GM12878 (cell line): ENCODE measurements at regions not wholly inside any gene's neighbourhood (a gene's known extent, or its start where the extent isn't known, plus 50 kb on each side); places are given as distances from the start of the nearest gene placed in this dataset.
A peak's percentile ranks its signal among the peaks of the same experiment; 100 is the strongest.

ENCODE experiments used
- ATAC-seq: fragments of 200-7000 bp; cut with Tn5 transposase; 3 replicates; pipeline ENCODE4 v1.9.1; 2020; ENCODE audit warnings: mild to moderate bottlenecking, moderate library complexity
- BruUV-seq: library from RNA; stranded (reverse); fragments of 400-500 nt; replicated peaks from 2 replicates; lab custom pipeline; 2021; lab: Mats Ljungman, UMichigan
- CTCF ChIA-PET: fragments of 300-600 bp; sonication (Branson Sonifier 250); formaldehyde crosslinking; extraction: SDS; loops from one replicate; lab custom pipeline; 2021; ENCODE audit warnings: inconsistent platforms; lab: Yijun Ruan, JAX
- POLR2A ChIA-PET: fragments of 350-600 bp; formaldehyde crosslinking; extraction: SDS; loops from one replicate; lab custom pipeline; 2021; ENCODE audit warnings: inconsistent platforms; lab: Charles Lee
- RAD21 ChIA-PET: fragments of 300-600 bp; sonication (Branson Sonifier 250); formaldehyde crosslinking; loops from one replicate; lab custom pipeline; 2023; ENCODE audit warnings: antibody characterized with exemption; ENCODE audit not compliant: unreplicated experiment; lab: Charles Lee
- SMC1A ChIA-PET: fragments of 300-600 bp; sonication (Branson Sonifier 250); formaldehyde crosslinking; loops from one replicate; lab custom pipeline; 2023; ENCODE audit not compliant: unreplicated experiment, uncharacterized antibody; lab: Charles Lee
- DNase-seq: peaks from one replicate; pipeline ENCODE4 v3.0.0-alpha.2; 2011; ENCODE audit warnings: low read depth, low spot score
- FAIRE-seq: peaks from 3 replicates; lab custom pipeline; 2011; peaks lifted over from hg19 to GRCh38; lab: Jason Lieb, UNC
- H2AFZ ChIP-seq: 2 replicates; pipeline ENCODE4 v1.6.0; 2011; ENCODE audit warnings: low read depth, low read length, control low read depth; ENCODE audit not compliant: control insufficient read depth
- H3K27ac ChIP-seq: 2 replicates; pipeline ENCODE4 v1.5.1; 2011; ENCODE audit warnings: control low read depth; ENCODE audit not compliant: control insufficient read depth, insufficient read depth
- H3K27me3 ChIP-seq, 2 experiments: replicated peaks in 1 of 2; 2 replicates each; pipeline versions ENCODE4 v1.6.0 to v1.6.1; 2011; ENCODE audit warnings: low read length in 1 of 2; ENCODE audit not compliant: control insufficient read depth in 2 of 2, insufficient read depth in 2 of 2
- H3K36me3 ChIP-seq, 2 experiments: 2 replicates each; pipeline ENCODE4 v1.5.1; 2011; ENCODE audit warnings: low read length in 1 of 2; ENCODE audit not compliant: control insufficient read depth in 2 of 2, insufficient read depth in 2 of 2
- H3K4me1 ChIP-seq: 2 replicates; pipeline ENCODE4 v1.6.1; 2011; ENCODE audit warnings: mild to moderate bottlenecking, low read length, moderate library complexity, mixed read lengths; ENCODE audit not compliant: control insufficient read depth, insufficient read depth
- H3K4me2 ChIP-seq: 2 replicates; pipeline ENCODE4 v1.6.0; 2011; ENCODE audit warnings: control low read depth; ENCODE audit not compliant: control insufficient read depth, insufficient read depth
- H3K4me3 ChIP-seq: fragments of 200-600 bp; sonication (generic); 2 replicates; pipeline ENCODE4 v1.5.1; 2016
- H3K79me2 ChIP-seq: 2 replicates; pipeline ENCODE4 v1.6.0; 2011; ENCODE audit warnings: low read length; ENCODE audit not compliant: control insufficient read depth, insufficient read depth
- H3K9ac ChIP-seq: 2 replicates; pipeline ENCODE4 v1.8.0; 2011; ENCODE audit warnings: low read length, control low read depth, mixed read lengths; ENCODE audit not compliant: control insufficient read depth, insufficient read depth
- H3K9me3 ChIP-seq: replicated peaks from 3 replicates; pipeline ENCODE4 v1.5.1; 2011; ENCODE audit warnings: mild to moderate bottlenecking, low read length; ENCODE audit not compliant: control insufficient read depth, insufficient read depth
- H4K20me1 ChIP-seq: 2 replicates; pipeline ENCODE4 v1.6.0; 2011; ENCODE audit not compliant: control insufficient read depth, insufficient read depth
- ASH2L ChIP-seq: fragments of 300-600, 200-600 bp; sonication (generic); IDR thresholded peaks from 2 replicates; pipeline ENCODE4 v1.6.1; 2017; ENCODE audit warnings: low read depth, mild to moderate bottlenecking, borderline replicate concordance
- BHLHE40 ChIP-seq, 2 experiments: fragments of 450-650 bp in 1 of 2; IDR thresholded peaks; 2 replicates each; pipeline ENCODE4 v1.6.1; 2011 to 2017; ENCODE audit warnings: low read depth in 2 of 2, borderline replicate concordance in 1 of 2, improper control_type of control experiment in 1 of 2, low read length in 1 of 2, mild to moderate bottlenecking in 1 of 2
- BMI1 ChIP-seq: fragments of 450-650 bp; IDR thresholded peaks from 2 replicates; pipeline ENCODE4 v1.6.1; 2016; ENCODE audit warnings: mild to moderate bottlenecking, moderate library complexity, borderline replicate concordance
- CHD4 ChIP-seq: fragments of 200-600 bp; sonication (generic); IDR thresholded peaks from 2 replicates; pipeline ENCODE4 v1.6.1; 2016; ENCODE audit warnings: mild to moderate bottlenecking
- CREM ChIP-seq: IDR thresholded peaks from 2 replicates; pipeline ENCODE4 v1.6.1; 2014; ENCODE audit warnings: antibody characterized with exemption, low read depth
- DPF2 ChIP-seq: fragments of 450-650 bp; IDR thresholded peaks from 2 replicates; pipeline ENCODE4 v1.6.1; 2017; ENCODE audit warnings: mild to moderate bottlenecking
- HDAC6 ChIP-seq: fragments of 200-600 bp; sonication (generic); IDR thresholded peaks from one replicate; pipeline ENCODE4 v1.8.0; 2017; ENCODE audit warnings: antibody characterized with exemption; ENCODE audit not compliant: unreplicated experiment
- IKZF1 ChIP-seq: fragments of 450-650 bp; conservative IDR thresholded peaks from 2 replicates; pipeline ENCODE4 v1.6.1; 2017; ENCODE audit warnings: antibody characterized with exemption, mild to moderate bottlenecking
- IKZF2 ChIP-seq, 2 experiments: fragments of 450-650 bp; IDR thresholded peaks; 2 replicates each; pipeline ENCODE4 v1.6.1; 2017; ENCODE audit warnings: mild to moderate bottlenecking in 2 of 2, moderate library complexity in 2 of 2
- IRF4 ChIP-seq: IDR thresholded peaks from 2 replicates; pipeline ENCODE4 v1.6.1; 2011; ENCODE audit warnings: low read depth, low read length
- JUNB ChIP-seq: IDR thresholded peaks from 2 replicates; pipeline ENCODE4 v1.6.1; 2016; ENCODE audit warnings: antibody characterized with exemption, mild to moderate bottlenecking
- NFIC ChIP-seq: IDR thresholded peaks from 2 replicates; pipeline ENCODE4 v1.6.1; 2012; ENCODE audit warnings: low read depth, mild to moderate bottlenecking, inconsistent platforms, low read length, moderate library complexity
- NR2C1 ChIP-seq: fragments of 450-650 bp; IDR thresholded peaks from 2 replicates; pipeline ENCODE4 v1.6.1; 2017; ENCODE audit warnings: antibody characterized with exemption, mild to moderate bottlenecking, moderate library complexity
- RAD21 ChIP-seq: IDR thresholded peaks from 2 replicates; pipeline ENCODE4 v1.6.1; 2011; ENCODE audit warnings: mild to moderate bottlenecking, low read depth, low read length, moderate library complexity; ENCODE audit not compliant: insufficient read depth
- RUNX3 ChIP-seq: IDR thresholded peaks from 2 replicates; pipeline ENCODE4 v1.6.1; 2012; ENCODE audit warnings: low read length, inconsistent platforms
- SMARCA5 ChIP-seq: fragments of 450-650 bp; IDR thresholded peaks from 2 replicates; pipeline ENCODE4 v1.6.1; 2017; ENCODE audit warnings: mild to moderate bottlenecking
- SRF ChIP-seq, 2 experiments: IDR thresholded peaks; 2 replicates each; pipeline ENCODE4 v1.6.1; 2011; ENCODE audit warnings: low read depth in 2 of 2, low read length in 2 of 2, mild to moderate bottlenecking in 1 of 2, moderate library complexity in 1 of 2
- SUZ12 ChIP-seq: fragments of 200-600 bp; sonication (generic); IDR thresholded peaks from one replicate; pipeline ENCODE4 v1.6.1; 2018; ENCODE audit warnings: antibody characterized with exemption, mild to moderate bottlenecking; ENCODE audit not compliant: unreplicated experiment
- TCF7 ChIP-seq: IDR thresholded peaks from 2 replicates; pipeline ENCODE4 v1.6.1; 2014; ENCODE audit warnings: antibody characterized with exemption, borderline replicate concordance
- ZNF384 ChIP-seq: IDR thresholded peaks from 2 replicates; pipeline ENCODE4 v1.6.1; 2012; ENCODE audit warnings: low read depth, mild to moderate bottlenecking, low read length, improper control_type of control experiment, borderline replicate concordance
- WGBS: methylation state at CpG from one replicate; pipeline ENCODE4 v1.1.6; 2016; ENCODE audit warnings: low lambda C conversion rate; ENCODE audit not compliant: insufficient replicate concordance, insufficient coverage; ENCODE audit errors: missing lambda C conversion rate; 5-methylcytosine and 5-hydroxymethylcytosine counted together
- in situ Hi-C: fragments of 300-500 bp; cut with MboI; formaldehyde crosslinking; loops from 9 replicates; pipeline ENCODE4 v1.14.3; 2018; ENCODE audit warnings: mixed read lengths
- intact Hi-C: fragments of 100-400 bp; cut with micrococcal nuclease; formaldehyde crosslinking; loops from one replicate; pipeline ENCODE4 v1.14.2; 2022; ENCODE audit not compliant: unreplicated experiment
- TF ChIP-seq, protein P1 (sequence below): IDR thresholded peaks from 2 replicates; pipeline ENCODE4 v1.6.1; 2011; ENCODE audit warnings: borderline replicate concordance, low read depth, mild to moderate bottlenecking, moderate library complexity, low read length; ENCODE audit not compliant: insufficient read depth, poor library complexity, severe bottlenecking
- TF ChIP-seq, protein P2 (sequence below): IDR thresholded peaks from 2 replicates; pipeline ENCODE4 v1.6.1; 2012; ENCODE audit warnings: low read length, inconsistent platforms

DNA sequence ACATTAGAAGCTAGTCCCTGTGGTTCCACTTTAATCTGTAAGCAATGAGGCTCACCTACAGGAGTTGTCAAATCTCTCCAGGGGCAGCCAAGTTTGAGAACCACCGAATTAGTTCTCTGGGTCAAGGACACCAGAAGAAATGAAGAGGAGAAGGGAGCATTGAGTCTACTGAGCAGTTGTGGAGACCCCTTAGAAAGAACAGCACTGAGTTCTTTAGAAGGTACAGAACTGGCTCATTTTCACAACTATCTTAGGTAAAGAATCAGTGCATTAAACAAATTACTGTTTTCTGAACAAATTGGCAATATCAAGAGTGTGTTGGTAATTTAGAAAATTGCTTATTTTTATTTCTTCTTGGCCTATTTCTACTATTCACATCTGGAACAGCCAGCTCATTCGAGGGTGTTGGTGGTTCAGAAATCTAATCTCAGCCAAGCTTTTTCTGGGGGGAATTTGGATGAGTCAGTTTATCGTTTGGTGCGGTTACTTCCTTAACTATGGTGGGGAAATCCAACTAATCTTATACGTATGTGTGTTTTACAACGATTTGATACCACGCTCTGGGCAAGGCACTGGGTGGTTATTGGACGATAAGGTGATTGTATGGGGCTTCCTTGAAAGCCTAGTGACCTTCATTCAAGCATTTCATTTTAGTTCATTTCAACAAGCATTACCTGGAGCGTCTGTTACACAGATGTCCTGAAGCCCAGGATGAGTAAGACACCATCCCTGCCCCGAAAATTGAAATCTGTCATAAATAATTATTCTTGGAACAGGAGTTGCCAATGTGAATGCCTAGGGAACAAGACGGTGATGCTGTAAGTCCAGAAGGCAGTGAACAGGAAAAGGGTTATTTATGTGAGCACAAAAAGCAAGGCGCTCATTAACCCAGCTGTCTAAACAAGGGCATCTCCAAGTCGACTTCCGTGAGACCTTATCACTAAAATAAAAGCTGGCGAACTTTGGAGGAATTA lies 52.0 kb upstream of the TMPRSS2 start:
- Histone ChIP-seq H3K4me2 (peak overlapping the region; percentile 30; the same call in 1 of the 2 replicates), H3K4me3 (no peak overlapping the region), H3K79me2 (no peaks in the 10 kb centered on the region), H3K9me3 (no peaks in the 10 kb centered on the region), H2AFZ (peak overlapping the region; percentile 19), H3K27ac (peak overlapping the region; percentile 59; the same call in 1 of the 2 replicates), H3K27me3 (no peaks in the 10 kb centered on the region), H4K20me1 (no peaks in the 10 kb centered on the region), H3K9ac (peak overlapping the region; percentile 28; the same call in 1 of the 2 replicates), H3K36me3 (no peaks in the 10 kb centered on the region), H3K4me1 (peaks cover 14% of the 10 kb centered on the region)
- POLR2A ChIA-PET: interaction anchor here (0.6 to 1.0 kb wide), 2 partner anchors 9 to 75 kb away, joined by 3 read pairs; no protein-coding TSS in a partner anchor
- BruUV-seq: no TSS peak
- CTCF ChIA-PET: interaction anchor here (1.1 kb wide), 1 partner anchor 76 kb away, joined by 3 read pairs; no protein-coding TSS in a partner anchor
- in situ Hi-C loops: no loop called here
- no peak for FAIRE-seq
- 11% methylated on average over 15 of the region's 15 CpGs for WGBS
- intact Hi-C loops: no loop called here
- SMC1A ChIA-PET: interaction anchor here (1.0 to 1.8 kb wide), 4 partner anchors 9 to 209 kb away, joined by 3 to 4 read pairs (median 4); no protein-coding TSS in a partner anchor
- DNase-seq: peak; percentile 72
- peak; percentile 90 for ATAC-seq
- RAD21 ChIA-PET: interaction anchor here (1.5 kb wide), 1 partner anchor 77 kb away, joined by 6 read pairs; no protein-coding TSS in a partner anchor
- TF ChIP-seq IRF4 (0 out of 2 replicates have a peak, but pooled peaks have one; percentile 40), NFIC (peak; percentile 84; the same call in 1 of the 2 replicates), DPF2 (peak; percentile 56), NR2C1 (no peak), SRF (IDR thresholded peaks at IDR 0.05; ENCODE audit: low read depth in 2 of 2, low read length in 2 of 2) (peak in 1 of 2 experiments; percentile 51; a peak in 1 of 4 replicates), IKZF1 (peak; percentile 54), BMI1 (0 out of 2 replicates have a peak, but pooled peaks have one; percentile 28), SMARCA5 (0 out of 2 replicates have a peak, but pooled peaks have one; percentile 24), RAD21 (no peak), ASH2L (no peak), BHLHE40 (IDR thresholded peaks at IDR 0.05; ENCODE audit: borderline replicate concordance in 1 of 2, low read depth in 2 of 2, low read length in 1 of 2) (0 out of 4 replicates have a peak, but pooled peaks of 1 of the 2 experiments have one; percentile 13), CHD4 (no peak), ZNF384 (no peak), IKZF2 (IDR thresholded peaks at IDR 0.05) (peak; percentile 67 to 70), JUNB (peak; percentile 94), HDAC6 (no peak), CREM (peak; percentile 68), TCF7 (0 out of 2 replicates have a peak, but pooled peaks have one; percentile 17), SUZ12 (no peak), RUNX3 (peak; percentile 94)
- TF ChIP-seq, protein P1, sequence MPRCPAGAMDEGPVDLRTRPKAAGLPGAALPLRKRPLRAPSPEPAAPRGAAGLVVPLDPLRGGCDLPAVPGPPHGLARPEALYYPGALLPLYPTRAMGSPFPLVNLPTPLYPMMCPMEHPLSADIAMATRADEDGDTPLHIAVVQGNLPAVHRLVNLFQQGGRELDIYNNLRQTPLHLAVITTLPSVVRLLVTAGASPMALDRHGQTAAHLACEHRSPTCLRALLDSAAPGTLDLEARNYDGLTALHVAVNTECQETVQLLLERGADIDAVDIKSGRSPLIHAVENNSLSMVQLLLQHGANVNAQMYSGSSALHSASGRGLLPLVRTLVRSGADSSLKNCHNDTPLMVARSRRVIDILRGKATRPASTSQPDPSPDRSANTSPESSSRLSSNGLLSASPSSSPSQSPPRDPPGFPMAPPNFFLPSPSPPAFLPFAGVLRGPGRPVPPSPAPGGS: peak; percentile 32
- TF ChIP-seq, protein P2, sequence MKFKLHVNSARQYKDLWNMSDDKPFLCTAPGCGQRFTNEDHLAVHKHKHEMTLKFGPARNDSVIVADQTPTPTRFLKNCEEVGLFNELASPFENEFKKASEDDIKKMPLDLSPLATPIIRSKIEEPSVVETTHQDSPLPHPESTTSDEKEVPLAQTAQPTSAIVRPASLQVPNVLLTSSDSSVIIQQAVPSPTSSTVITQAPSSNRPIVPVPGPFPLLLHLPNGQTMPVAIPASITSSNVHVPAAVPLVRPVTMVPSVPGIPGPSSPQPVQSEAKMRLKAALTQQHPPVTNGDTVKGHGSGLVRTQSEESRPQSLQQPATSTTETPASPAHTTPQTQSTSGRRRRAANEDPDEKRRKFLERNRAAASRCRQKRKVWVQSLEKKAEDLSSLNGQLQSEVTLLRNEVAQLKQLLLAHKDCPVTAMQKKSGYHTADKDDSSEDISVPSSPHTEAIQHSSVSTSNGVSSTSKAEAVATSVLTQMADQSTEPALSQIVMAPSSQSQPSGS: peak; percentile 55; the same call in 1 of the 2 replicates
